ENCODE measurements at regions not wholly inside any gene's neighbourhood (a gene's known extent, or its start where the extent isn't known, plus 50 kb on each side); places are given as distances from the start of the nearest gene placed in this dataset.

- ChIA-PET CTCF (no interaction called here), POLR2A (no interaction called here)
- FAIRE-seq (no peak), DNase-seq (ENCODE audit: low read depth, low spot score) (no peak)
- Histone ChIP-seq H3K4me3 (replicated peaks in 1 of 3; ENCODE audit: insufficient read depth in 1 of 3, low read depth in 1 of 3, low read length in 3 of 3) (no peak overlapping the region), H4K20me1 (replicated peaks; ENCODE audit: control insufficient read depth, extremely low read depth, insufficient read depth, low read length) (no peaks in the 10 kb centered on the region), H3K36me3 (ENCODE audit: control insufficient read depth in 2 of 2, extremely low read depth in 1 of 2, insufficient read depth in 2 of 2, low read length in 2 of 2) (no peaks in the 10 kb centered on the region), H2AFZ (ENCODE audit: low read depth, low read length) (no peak overlapping the region), H3K9ac (replicated peaks; ENCODE audit: extremely low read depth, insufficient read depth, low read length) (no peak overlapping the region), H3K9me3 (replicated peaks; ENCODE audit: control insufficient read depth, insufficient read depth, low read length) (no peaks in the 10 kb centered on the region), H3K9me1 (replicated peaks; ENCODE audit: control insufficient read depth, extremely low read depth, insufficient read depth, low read length) (no peaks in the 10 kb centered on the region), H3K79me2 (ENCODE audit: control insufficient read depth, insufficient read depth, low read length) (no peaks in the 10 kb centered on the region), H3K4me1 (ENCODE audit: control insufficient read depth, extremely low read depth, insufficient read depth, low read length) (no peaks in the 10 kb centered on the region), H3K27ac (ENCODE audit: insufficient read depth, low read depth, low read length) (no peak overlapping the region), H3K27me3 (ENCODE audit: control insufficient read depth in 2 of 2, insufficient read depth in 2 of 2, low read length in 2 of 2) (peaks cover 0 to 3% of the 10 kb centered on the region in 2 experiments), H3K4me2 (ENCODE audit: insufficient read depth, low read length) (no peak overlapping the region)
- TF ChIP-seq GATA2 (IDR thresholded peaks at IDR 0.05; ENCODE audit: insufficient read depth, insufficient read length, low read depth, low read length) (no peak), POLR2A (IDR thresholded peaks at IDR 0.05; ENCODE audit: low read depth, low read length) (no peak), MAX (IDR thresholded peaks at IDR 0.05; ENCODE audit: insufficient read depth, insufficient read length) (no peak)
- intact Hi-C loops (cut with micrococcal nuclease): no loop called here
- dilution Hi-C loops (cut with MboI; ENCODE audit: extremely low pct_ligation_motif_present, low sequenced_read_pairs): no loop called here
- no TSS peak for BruUV-seq (replicated peaks)
Measured at GRCh38 chr4:98203332-98204235, 57.6 kb upstream of the RAP1GDS1 start.

DNA sequence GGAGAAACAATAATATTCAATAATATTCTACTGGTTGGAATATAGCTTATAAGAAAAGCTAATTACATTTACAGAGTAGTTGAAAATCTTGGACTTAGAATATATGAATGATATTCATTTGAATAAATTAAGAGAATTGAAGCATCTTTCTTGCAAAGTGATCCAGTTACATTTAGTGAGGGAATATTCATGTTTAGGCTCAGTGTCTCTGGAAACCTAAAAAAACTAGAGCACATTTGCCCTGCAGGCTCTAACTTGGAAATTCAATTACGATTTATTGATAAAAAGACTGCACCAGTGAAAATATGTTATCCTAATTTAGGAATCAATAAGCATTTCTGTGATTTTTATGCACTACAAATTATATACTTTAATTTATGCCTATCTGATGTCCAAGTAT is 58.3 kb upstream of the RAP1GDS1 start:
- no TSS peak for BruUV-seq (replicated peaks)
- H3K4me2 ChIP-seq (ENCODE audit: insufficient read depth, low read length): no peak overlapping the region
- intact Hi-C loops (cut with micrococcal nuclease): no loop called here
- H3K9me1 ChIP-seq (replicated peaks; ENCODE audit: control insufficient read depth, extremely low read depth, insufficient read depth, low read length): no peaks in the 10 kb centered on the region
- no peak for TF ChIP-seq FOS (IDR thresholded peaks at IDR 0.05; ENCODE audit: borderline replicate concordance, insufficient read depth, low read length)
- no peak for TF ChIP-seq GATA2 (IDR thresholded peaks at IDR 0.05; ENCODE audit: insufficient read depth, insufficient read length, low read depth, low read length)
- no peak for TF ChIP-seq EZH2 (IDR thresholded peaks at IDR 0.05; ENCODE audit: borderline replicate concordance, low read depth, low read length, severe bottlenecking)
- TF ChIP-seq MYC (IDR thresholded peaks at IDR 0.05; ENCODE audit: low read depth, low read length): no peak
- TF ChIP-seq MAX (IDR thresholded peaks at IDR 0.05; ENCODE audit: insufficient read depth, insufficient read length): no peak
- TF ChIP-seq POLR2AphosphoS5 (IDR thresholded peaks at IDR 0.05; ENCODE audit: insufficient read depth, low read depth, low read length): no peak
- no peak for TF ChIP-seq CTCF (IDR thresholded peaks at IDR 0.05; ENCODE audit: extremely low read depth in 1 of 2, insufficient read depth in 1 of 2, low read depth in 1 of 2, low read length in 2 of 2)
- TF ChIP-seq JUN (IDR thresholded peaks at IDR 0.05; ENCODE audit: borderline replicate concordance, insufficient read depth, insufficient read length, low read depth): no peak
- no peak for TF ChIP-seq POLR2A (IDR thresholded peaks at IDR 0.05; ENCODE audit: low read depth, low read length)
- no peak overlapping the region for H3K4me3 ChIP-seq (replicated peaks in 1 of 3; ENCODE audit: insufficient read depth in 1 of 3, low read depth in 1 of 3, low read length in 3 of 3)
- no peaks in the 10 kb centered on the region for H3K9me3 ChIP-seq (replicated peaks; ENCODE audit: control insufficient read depth, insufficient read depth, low read length)
- H3K9ac ChIP-seq (replicated peaks; ENCODE audit: extremely low read depth, insufficient read depth, low read length): no peak overlapping the region
- H3K27ac ChIP-seq (ENCODE audit: insufficient read depth, low read depth, low read length): no peak overlapping the region
- H3K79me2 ChIP-seq (ENCODE audit: control insufficient read depth, insufficient read depth, low read length): no peaks in the 10 kb centered on the region
- dilution Hi-C loops (cut with MboI; ENCODE audit: extremely low pct_ligation_motif_present, low sequenced_read_pairs): no loop called here
- peaks cover 0 to 3% of the 10 kb centered on the region in 2 experiments for H3K27me3 ChIP-seq (ENCODE audit: control insufficient read depth in 2 of 2, insufficient read depth in 2 of 2, low read length in 2 of 2)
- no peaks in the 10 kb centered on the region for H3K4me1 ChIP-seq (ENCODE audit: control insufficient read depth, extremely low read depth, insufficient read depth, low read length)
- no peak for FAIRE-seq
- no peaks in the 10 kb centered on the region for H3K36me3 ChIP-seq (ENCODE audit: control insufficient read depth in 2 of 2, extremely low read depth in 1 of 2, insufficient read depth in 2 of 2, low read length in 2 of 2)
- no peak for DNase-seq (ENCODE audit: low read depth, low spot score)
- POLR2A ChIA-PET: no interaction called here
- no peaks in the 10 kb centered on the region for H4K20me1 ChIP-seq (replicated peaks; ENCODE audit: control insufficient read depth, extremely low read depth, insufficient read depth, low read length)
- CTCF ChIA-PET: no interaction called here
- H2AFZ ChIP-seq (ENCODE audit: low read depth, low read length): no peak overlapping the region
